ENCODE measurements at regions not wholly inside any gene's neighbourhood (a gene's known extent, or its start where the extent isn't known, plus 50 kb on each side); places are given as distances from the start of the nearest gene placed in this dataset.
"Not testable (repeated sequence)": the region's sequence is repeated elsewhere in the genome, so short reads cannot be mapped to it uniquely, and the experiment has no call there.

GRCh38 chr4:31788676-31789075, 1068.5 kb downstream of the PCDH7 start:
- DNase-seq (ENCODE audit: extremely low read depth, insufficient read length) = no peak
- no peak for TF ChIP-seq CTCF (IDR thresholded peaks at IDR 0.05; ENCODE audit: insufficient read depth, low read length, poor library complexity, severe bottlenecking)
- Histone ChIP-seq H3K4me3 (replicated peaks; ENCODE audit: low read depth, low read length) (no peak overlapping the region), H3K36me3 (ENCODE audit: control insufficient read depth, insufficient read depth, low read length) (no peaks in the 10 kb centered on the region), H3K27me3 (replicated peaks; ENCODE audit: control insufficient read depth, insufficient read depth, low read length) (no peaks in the 10 kb centered on the region)

- TF ChIP-seq CTCF (IDR thresholded peaks at IDR 0.05; ENCODE audit: insufficient read depth, low read length, poor library complexity, severe bottlenecking) = no peak
- Histone ChIP-seq H3K27me3 (replicated peaks; ENCODE audit: control insufficient read depth, insufficient read depth, low read length) (no peaks in the 10 kb centered on the region), H3K4me3 (replicated peaks; ENCODE audit: low read depth, low read length) (no peak overlapping the region), H3K36me3 (ENCODE audit: control insufficient read depth, insufficient read depth, low read length) (no peaks in the 10 kb centered on the region)
- no peak for DNase-seq (ENCODE audit: extremely low read depth, insufficient read length)
Measured at GRCh38 chr4:31791666-31792065, 1071.5 kb downstream of the PCDH7 start.

GRCh38 chr4:31793907-31794306, 1073.7 kb downstream of the PCDH7 start:
- Histone ChIP-seq H3K27me3 (replicated peaks; ENCODE audit: control insufficient read depth, insufficient read depth, low read length) (no peaks in the 10 kb centered on the region), H3K36me3 (ENCODE audit: control insufficient read depth, insufficient read depth, low read length) (no peaks in the 10 kb centered on the region), H3K4me3 (replicated peaks; ENCODE audit: low read depth, low read length) (no peak overlapping the region)
- TF ChIP-seq CTCF (IDR thresholded peaks at IDR 0.05; ENCODE audit: insufficient read depth, low read length, poor library complexity, severe bottlenecking) = no peak
- DNase-seq (ENCODE audit: extremely low read depth, insufficient read length) = no peak

GRCh38 chr4:31797052-31797451, 1076.9 kb downstream of the PCDH7 start:
- H3K27me3 ChIP-seq (replicated peaks; ENCODE audit: control insufficient read depth, insufficient read depth, low read length); H3K4me3 ChIP-seq (replicated peaks; ENCODE audit: low read depth, low read length); DNase-seq (ENCODE audit: extremely low read depth, insufficient read length): not testable (repeated sequence)

GRCh38 chr4:31803526-31804195, 1083.5 kb downstream of the PCDH7 start:
- no peaks in the 10 kb centered on the region for H3K36me3 ChIP-seq (ENCODE audit: control insufficient read depth, insufficient read depth, low read length)
- H3K4me3 ChIP-seq (replicated peaks; ENCODE audit: low read depth, low read length) = no peak overlapping the region
- no peak for TF ChIP-seq CTCF (IDR thresholded peaks at IDR 0.05; ENCODE audit: insufficient read depth, low read length, poor library complexity, severe bottlenecking)
- no peaks in the 10 kb centered on the region for H3K27me3 ChIP-seq (replicated peaks; ENCODE audit: control insufficient read depth, insufficient read depth, low read length)
- no peak for DNase-seq (ENCODE audit: extremely low read depth, insufficient read length)

More at GRCh38 chr4:31797052-31797451, 1076.9 kb downstream of the PCDH7 start:
- H3K36me3 ChIP-seq (ENCODE audit: control insufficient read depth, insufficient read depth, low read length) = not testable (repeated sequence)

GRCh38 chr4:31807036-31807435, 1086.9 kb downstream of the PCDH7 start:
- TF ChIP-seq CTCF (IDR thresholded peaks at IDR 0.05; ENCODE audit: insufficient read depth, low read length, poor library complexity, severe bottlenecking) = no peak
- Histone ChIP-seq H3K4me3 (replicated peaks; ENCODE audit: low read depth, low read length) (no peak overlapping the region), H3K27me3 (replicated peaks; ENCODE audit: control insufficient read depth, insufficient read depth, low read length) (no peaks in the 10 kb centered on the region), H3K36me3 (ENCODE audit: control insufficient read depth, insufficient read depth, low read length) (no peaks in the 10 kb centered on the region)
- DNase-seq (ENCODE audit: extremely low read depth, insufficient read length) = no peak
